GM18909 (cell line): ENCODE measurements at regions not wholly inside any gene's neighbourhood (a gene's known extent, or its start where the extent isn't known, plus 50 kb on each side); places are given as distances from the start of the nearest gene placed in this dataset.
A peak's percentile ranks its signal among the peaks of the same experiment; 100 is the strongest.

Source experiments
- ATAC-seq: cut with Tn5 transposase; IDR thresholded peaks from one replicate; pipeline ENCODE4 v1.9.1; 2021; ENCODE audit warnings: mild to moderate bottlenecking; ENCODE audit not compliant: unreplicated experiment, poor library complexity

DNA sequence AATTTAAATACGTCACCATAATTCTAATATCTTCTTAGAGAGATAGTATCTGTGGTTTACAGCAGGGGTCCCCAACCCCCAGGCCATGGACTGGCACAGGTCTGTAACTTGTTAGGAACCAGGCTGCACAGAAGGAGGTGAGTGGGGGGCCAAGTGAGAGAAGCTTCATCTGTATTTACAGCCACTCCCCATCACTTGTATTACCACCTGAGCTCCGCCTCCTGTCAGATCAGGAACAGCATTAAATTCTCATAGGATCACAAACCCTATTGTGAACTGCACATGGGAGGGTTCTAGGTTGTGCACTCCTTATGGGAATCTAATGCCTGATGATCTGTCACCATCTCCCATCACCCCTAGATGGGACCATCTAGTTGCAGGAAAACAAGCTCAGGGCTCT lies 282.6 kb downstream of the ICOS start:
- ATAC-seq = no peak

DNA sequence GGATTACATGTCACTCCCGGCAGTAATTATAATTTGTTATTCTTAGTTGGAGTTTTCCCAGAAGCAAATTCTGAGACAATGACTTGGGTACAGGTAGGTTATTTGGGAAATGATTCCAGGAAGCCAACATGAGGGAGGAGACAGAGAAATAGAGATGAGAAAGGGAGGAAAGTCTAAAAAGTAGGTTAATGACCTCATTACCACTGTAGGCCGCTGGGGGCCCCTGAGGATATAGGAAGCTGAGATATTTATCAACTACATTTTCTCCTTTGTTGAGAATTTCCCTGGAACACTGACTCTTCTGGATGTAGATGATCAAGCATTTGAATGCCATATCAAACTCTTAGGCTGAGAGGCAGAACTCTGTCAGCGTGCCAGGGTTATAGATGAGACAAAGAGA lies 284.3 kb downstream of the ICOS start:
- ATAC-seq = no peak

DNA sequence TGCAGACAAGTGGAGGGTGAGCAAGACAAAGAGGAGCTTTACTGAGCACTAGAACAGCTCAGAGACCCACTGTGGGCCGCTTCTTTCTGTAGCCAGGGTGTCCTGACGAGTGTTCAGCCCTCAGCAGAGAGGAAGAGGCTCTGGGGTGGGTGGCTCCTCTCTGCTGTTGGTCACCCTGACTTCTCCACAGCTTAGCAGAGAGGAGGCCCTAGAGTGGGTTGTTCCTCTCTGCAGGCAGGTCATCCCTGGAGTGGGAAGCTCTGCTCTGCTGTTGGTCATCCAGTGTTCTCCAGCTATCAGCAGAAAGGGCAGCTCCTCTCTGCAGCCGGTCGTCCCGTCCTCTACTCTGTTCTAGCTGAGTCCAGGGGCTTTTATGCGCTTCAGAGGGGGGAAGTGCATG lies 286.5 kb downstream of the ICOS start:
- ATAC-seq = no peak

DNA sequence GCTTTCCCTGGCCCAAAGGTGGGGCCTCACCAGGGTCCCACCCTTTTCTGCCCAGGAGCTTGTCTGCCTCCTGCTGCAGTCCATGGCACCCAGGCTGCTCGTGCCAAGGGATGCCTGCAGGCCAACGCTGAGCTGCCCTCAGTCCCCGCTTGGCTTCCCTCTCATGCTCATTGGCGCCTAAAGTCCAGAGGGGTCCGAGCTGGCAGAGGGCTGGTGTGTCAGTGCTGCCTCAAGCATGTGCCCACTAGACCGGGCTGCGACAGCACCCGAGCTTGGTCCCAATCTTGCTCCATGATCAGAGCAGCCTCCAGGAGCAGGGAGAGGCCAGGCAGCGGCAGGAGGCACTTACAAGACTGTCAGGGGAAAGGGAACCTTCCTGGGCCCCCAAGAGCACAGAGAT lies 287.0 kb downstream of the ICOS start:
- ATAC-seq = no peak

DNA sequence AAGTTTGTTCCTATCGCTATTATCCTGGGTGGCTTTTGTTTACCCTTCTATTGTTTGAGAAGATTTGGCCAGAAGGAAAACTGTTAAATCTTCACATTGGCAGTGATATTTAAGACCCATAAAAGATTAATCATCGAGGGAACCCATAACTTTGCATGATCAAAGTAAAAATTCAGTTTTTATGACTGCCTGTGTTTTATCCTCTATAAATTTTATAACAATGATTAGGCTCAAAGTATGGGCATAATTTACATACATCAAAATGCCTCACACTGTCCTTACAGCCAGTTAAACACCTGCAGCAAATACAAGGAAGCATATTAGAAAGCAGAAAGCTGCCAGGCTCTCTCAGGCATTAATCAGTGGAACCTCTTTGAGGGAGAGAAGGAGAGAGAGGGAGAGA lies 289.1 kb downstream of the ICOS start:
- ATAC-seq = no peak

DNA sequence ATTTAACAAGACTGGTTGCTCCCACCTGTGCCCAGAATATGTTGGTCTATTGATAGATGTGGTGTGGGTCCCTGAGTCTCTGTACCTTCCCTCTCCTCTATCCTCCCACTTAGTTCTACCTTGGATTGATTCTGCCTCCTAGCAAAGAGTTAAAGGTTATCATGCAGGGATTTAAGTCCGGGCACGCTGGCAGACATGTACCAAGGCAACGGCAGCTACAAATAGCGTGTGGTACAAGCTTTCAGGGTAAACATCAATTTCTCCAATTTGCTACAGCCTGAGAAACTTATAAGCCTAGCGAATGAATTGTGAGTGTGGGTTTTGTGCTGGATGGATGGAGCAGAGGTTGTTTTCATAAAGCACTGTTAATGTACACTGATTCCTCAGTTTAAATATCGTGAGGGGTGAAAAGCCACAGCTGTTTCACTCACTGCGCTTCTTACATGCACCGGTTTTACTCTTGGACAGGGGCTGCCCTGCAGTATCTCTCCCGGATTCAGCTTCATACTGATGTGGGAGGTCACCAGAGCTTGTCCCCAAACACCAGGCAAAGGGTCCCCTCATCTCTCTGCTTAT lies 289.8 kb downstream of the ICOS start:
- no peak for ATAC-seq

DNA sequence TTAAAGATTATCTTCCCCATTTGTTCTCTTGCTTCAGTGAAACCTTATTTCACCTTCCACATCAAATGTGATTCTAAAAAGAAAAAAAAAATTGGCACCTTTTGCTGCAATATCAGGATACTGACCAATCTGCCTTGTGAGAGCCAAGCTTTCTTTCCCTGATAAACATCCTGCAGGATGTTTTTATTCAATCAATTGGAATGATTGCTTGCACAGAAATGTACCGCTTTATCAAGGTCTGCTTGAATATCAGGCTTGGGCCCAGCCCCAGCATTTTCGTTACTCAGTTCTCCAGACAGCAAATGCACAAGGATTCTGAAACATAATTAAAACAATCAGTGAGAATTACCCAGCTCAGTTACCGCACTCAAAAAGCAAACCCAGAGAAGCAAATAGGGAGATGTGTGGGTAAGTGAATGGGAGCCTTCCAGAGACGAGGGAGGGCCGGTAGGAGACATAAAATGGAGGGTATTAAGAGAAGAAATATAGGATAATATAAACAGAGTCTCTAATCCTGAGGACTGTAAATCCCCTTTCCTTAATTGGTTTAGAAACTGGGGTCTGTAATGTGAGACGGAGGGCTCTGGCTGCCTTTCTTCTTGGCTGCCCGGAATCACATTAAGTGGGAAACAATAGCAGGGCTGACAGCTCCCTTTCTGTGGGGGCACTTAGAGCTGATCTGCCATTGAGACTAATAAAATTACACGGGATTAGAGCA lies 291.8 kb downstream of the ICOS start:
- ATAC-seq = no peak

DNA sequence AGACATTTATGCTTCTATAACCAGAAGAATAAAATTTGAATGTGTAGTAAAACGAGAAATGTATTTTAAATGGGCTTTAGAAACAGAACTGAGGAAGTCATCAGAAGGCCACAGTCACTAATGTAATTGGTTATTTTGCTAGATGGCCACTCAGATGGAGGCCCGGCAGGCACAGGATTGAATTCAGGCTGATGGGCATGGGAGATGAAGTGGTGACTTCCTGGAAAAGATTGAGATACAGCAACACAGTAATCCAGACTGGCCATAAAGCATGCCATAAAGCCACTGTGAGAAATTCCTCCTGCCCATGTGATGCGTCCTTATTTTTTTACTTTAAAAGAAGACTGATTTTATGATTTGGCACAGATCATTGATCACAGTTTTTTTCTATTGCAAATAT lies 297.7 kb downstream of the ICOS start:
- ATAC-seq = no peak

DNA sequence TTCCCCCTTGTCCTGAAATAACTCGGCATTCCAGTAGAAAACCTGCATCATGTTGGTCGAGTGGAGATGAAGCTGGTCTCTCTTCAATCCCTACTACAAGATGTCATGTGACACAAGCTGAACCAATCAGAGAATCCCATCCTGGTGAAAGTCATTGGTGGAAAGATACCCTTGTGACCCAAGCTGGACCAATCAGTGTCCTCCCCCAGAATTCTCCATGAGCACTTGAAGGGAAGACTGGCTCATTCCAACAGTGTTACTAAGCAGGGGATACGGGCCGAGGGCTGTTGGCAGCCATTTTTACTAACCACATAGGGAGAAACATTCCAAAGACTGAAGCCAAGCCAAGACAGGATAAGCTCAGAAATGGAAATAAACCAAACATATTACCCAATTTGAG lies 298.3 kb downstream of the ICOS start:
- ATAC-seq = no peak

DNA sequence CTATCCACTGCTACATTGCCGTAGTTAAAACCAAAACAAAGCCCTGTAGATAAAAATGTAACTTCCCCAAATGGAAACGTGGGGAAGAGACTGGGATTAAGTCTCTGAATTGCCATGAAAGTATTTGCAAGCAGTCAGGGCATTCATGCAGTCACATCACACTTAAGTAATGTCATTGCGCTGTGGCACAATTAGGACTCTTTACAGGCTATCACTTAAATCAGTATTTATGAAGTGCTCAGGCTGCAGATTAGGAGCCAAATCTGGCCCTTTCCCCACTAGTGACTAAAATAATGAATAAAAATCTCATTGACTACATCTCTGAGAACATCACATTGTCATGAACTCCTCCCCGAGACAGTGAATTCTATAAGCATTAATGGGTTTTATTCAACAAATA lies 300.9 kb downstream of the ICOS start:
- no peak for ATAC-seq

DNA sequence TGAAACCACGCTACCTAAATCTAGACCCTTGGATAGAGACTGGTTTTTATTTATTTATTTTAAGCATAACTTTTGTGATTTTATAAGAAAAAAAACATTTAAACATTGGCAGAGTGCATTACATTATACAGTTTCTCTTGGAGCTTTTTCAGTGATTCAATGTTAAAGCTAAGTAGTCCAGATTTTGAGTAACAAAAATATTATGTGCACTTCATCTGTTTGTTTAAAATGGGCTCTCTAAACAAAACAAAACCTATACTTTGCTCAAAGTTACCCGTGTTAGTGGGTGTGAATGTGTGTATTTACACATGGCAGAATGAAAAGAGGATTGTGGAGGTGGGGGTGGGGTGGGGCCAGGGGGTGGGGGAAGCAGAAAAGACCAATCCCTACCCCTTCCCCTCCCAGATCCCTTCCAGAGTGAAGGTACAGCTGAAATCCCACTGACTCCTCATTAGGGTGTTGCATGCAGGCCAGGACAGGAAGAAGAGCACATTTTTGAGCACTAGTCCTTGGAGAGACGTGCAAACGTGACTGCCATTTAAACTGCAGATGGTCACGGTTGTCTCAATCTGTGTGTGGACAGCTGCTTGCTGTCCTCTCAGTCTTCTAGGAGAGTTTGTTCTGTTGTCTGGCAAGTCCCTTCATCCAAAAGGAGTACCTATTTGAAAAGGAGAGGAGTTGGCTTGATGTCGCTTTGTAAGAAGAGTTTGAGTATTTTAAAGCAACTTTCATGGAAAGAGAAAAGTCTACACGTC lies 303.0 kb downstream of the ICOS start:
- no peak for ATAC-seq

DNA sequence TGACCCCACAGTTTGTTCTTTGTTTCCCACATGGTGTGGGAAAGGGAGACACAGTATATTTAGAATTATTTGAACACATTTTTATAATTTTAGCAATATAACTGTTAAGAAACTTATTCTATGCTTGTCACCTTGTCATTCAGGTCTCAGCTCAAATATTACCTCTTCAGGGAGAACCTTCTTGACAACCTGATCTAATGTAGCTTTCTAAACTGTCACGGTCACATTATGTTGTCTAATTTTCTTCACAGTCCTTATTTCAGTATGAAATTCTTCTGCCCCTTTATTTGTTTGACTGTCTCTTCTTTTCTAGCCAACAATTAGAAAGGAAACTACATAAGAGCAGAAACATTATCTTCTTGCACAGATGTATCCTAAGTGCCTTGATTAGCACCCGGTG lies 304.3 kb upstream of the PARD3B start:
- ATAC-seq = no peak

DNA sequence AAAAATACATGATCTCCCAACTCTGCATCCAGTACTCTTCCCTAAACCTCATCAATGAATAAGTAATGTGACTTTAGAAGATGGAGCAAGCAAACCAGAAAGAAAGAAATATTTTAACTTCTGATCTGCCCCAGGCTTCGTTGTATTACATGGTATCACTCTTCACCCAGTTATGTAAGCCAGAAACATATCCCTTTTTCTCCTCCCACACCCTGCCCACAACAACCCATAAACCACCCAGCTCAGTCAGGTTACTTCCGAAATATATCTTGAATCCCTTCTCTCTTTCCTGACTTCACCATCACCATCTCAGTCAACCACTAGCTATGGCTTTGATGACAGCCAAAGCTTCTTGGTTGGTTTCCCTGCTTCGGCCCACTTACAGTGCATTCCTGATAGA lies 295.8 kb upstream of the PARD3B start:
- no peak for ATAC-seq

DNA sequence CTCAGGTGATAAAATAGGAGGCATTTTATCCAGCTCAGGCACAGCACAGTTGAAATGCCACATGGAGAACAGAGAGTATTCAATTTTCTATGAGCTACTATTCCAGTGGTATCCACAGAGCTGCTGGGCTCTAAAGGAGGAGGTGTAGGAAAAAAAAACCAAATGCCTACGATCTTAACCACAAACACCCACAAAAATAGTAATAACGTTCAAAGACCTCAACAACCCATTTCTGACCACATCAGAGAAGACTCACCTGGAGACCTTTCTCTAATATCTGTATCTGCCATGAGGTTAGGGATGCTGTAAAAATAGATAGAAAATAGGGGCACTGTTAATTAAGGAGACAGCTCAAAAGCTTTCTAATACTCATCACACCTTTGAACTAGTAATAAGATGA lies 294.6 kb upstream of the PARD3B start:
- no peak for ATAC-seq

DNA sequence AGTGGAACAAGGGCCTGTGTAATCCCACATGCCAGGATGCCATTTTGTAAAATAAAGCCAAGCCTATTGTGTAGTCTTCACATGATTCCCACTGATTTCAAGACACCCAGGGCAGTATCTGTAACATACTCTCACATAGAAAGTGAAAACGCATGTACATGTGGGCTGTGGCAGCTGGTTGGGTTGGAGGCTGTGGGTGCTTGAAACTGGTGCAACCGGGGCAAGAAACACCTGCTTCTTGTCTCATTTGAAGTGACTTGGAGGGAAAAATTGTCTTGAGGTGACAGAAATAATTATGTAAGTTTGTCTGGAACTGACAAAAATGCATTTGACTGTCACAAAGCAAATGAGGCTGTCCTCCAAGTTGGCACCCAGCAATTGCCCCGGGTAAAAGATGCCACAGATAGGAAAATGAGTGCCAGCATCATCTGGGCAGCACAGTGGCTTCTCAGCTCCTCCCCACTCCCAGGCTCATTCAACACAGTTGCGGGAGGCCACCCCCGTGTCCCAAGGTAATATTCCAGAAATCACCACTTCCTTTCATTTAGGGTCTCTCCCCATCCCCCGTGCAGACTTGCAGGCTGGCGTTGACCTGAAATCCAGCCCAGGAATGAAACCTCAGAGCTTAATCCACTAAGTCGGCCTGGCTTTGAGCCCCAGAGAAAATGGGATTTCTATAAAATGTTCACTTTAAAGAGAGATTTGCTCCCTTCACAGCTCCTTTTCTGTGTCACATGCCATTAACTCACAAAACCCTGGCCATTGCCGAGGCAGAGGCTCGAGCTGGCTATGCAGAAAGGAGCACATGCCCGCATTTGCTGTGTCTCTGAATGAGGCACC lies 293.9 kb upstream of the PARD3B start:
- peak; percentile 63 for ATAC-seq

DNA sequence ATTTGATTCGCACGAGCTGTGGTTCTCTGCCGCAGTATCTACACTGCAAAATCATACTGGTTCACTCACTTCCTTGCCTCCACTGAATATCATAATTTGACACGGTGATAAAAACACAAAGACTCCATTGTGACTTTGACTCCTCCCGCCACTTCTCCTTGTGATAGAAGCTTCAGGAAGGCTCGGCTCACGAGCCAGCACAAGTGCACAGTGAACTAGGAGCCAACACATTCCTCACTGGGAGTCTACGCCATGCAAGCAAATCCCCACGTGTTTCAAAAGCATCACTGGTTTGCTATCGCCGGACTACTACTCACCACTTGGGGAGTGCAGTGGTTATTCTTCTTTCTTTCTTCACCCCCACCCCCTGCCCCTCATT lies 293.3 kb upstream of the PARD3B start:
- no peak for ATAC-seq

DNA sequence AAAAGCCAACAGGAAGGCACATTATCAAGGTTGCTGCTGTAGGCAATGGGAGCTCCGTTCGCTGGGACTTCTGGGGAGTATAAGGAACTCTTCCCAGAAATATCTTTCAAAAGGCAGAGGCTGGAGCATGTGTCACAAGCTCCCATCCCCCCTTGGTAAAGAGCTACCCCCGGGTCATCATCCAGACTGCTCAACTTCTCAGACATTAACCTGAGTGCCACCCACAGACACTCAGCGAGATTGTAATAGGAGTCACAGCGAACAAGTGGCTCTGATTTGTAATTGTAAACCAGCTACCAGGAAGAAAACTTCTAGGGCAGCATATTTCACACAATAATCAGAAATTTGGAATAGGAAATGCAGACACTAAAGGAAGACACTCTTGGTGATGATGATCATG lies 290.2 kb upstream of the PARD3B start:
- no peak for ATAC-seq

DNA sequence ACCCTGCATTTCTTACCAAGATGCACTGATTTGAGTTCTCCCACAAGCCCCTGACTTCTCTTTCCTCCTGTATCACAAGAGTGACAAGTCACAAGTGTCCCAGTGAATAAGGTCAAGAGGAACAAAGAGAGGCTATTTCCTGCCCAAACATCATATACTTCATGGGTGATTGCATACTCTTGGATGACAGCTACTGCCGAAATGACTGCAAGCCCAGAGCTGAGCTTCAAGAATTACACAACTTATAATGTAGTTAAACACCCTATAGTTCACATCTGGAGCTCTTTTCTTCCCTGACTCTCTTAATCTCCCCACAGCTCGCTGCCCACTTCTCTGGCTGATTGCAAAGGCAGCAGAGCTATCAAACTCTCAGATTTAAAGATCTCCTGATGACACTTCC lies 289.7 kb upstream of the PARD3B start:
- no peak for ATAC-seq

DNA sequence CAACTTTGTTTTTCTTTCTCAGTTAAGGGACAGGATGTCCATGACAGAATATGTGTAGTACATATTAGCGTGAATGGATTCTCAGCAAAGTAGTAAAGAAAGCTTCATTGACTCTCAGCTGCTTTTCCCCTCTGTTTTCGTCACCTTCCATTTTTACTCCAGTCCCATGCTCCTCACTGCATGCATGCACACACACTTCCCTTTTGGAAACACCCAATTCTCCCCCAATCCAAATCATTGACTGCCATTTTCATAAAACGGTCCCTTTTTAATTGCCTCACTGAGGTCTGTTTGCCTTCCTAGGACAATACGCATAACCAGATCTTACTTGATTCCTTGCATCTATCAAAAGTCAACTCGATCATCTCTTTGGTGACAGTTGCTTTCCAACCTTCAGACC lies 287.5 kb upstream of the PARD3B start:
- ATAC-seq = no peak

DNA sequence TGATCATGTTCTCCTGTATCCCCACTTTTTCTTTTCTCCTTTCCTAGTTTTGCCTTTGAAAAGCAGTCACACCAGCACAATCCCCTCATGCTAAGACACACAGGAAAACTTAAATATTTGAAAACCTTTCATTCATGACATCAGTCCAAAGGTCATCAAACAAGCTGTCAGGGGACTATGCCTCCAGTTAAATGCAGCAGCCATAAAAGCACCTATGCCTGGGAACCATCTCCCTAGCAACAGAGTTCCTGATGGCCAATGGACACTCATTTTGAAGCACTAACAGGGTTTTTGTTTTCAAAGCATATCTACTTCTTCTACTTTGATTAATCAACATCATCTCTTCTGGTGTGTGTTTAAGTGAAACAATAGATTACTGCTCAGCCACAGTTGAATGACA lies 286.4 kb upstream of the PARD3B start:
- no peak for ATAC-seq
